Stomach (tissue), 4 donors: ENCODE measurements at regions not wholly inside any gene's neighbourhood (a gene's known extent, or its start where the extent isn't known, plus 50 kb on each side); places are given as distances from the start of the nearest gene placed in this dataset.

Experiments
- EP300 ChIP-seq: sonication (generic); formaldehyde crosslinking; IDR thresholded peaks from one replicate; pipeline ENCODE4 v1.6.1; 2017; ENCODE audit warnings: antibody characterized with exemption
- POLR2A ChIP-seq, 4 donors: fragments of 450-650 bp; IDR thresholded peaks; one replicate each; pipeline ENCODE4 v1.6.1; 2016; ENCODE audit warnings: antibody characterized with exemption in 4 of 4, control low read depth in 2 of 4, mild to moderate bottlenecking in 1 of 4, moderate library complexity in 1 of 4
- POLR2AphosphoS5 ChIP-seq, 3 donors: sonication (generic); formaldehyde crosslinking; IDR thresholded peaks; one replicate each; pipeline ENCODE4 v1.6.1; 2016; ENCODE audit warnings: antibody characterized with exemption in 3 of 3
- TF ChIP-seq, protein P1 (sequence below), 7 experiments: fragments of 450-650 bp in 4 of 7; fragments of 200-600 bp in 3 of 7; sonication (generic) in 3 of 7; IDR thresholded peaks; one replicate each; pipeline ENCODE4 v1.5.1; 2016 to 2019; ENCODE audit warnings: antibody characterized with exemption in 7 of 7, control low read depth in 2 of 7, mild to moderate bottlenecking in 1 of 7

DNA sequence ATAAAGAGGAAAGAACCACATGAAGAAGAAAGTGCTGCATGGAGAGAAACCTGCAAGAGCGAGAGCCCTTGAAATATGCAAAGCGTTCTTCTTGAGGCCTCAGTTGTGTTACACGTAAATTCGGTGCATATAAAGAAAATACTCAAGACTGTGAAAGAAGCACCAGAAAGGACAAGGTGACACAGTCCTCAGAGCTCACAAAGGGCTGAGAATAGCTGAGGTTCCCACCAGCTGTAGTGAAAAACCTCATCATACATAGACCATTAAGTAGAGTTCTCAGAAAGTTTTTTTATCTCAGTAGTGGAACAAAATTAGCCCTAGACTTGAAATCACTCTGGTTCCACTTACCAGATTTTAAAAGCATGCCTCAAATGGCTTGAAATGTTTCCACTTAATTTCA, 980.7 kb upstream of the CRIM1 start:
- TF ChIP-seq, protein P1, sequence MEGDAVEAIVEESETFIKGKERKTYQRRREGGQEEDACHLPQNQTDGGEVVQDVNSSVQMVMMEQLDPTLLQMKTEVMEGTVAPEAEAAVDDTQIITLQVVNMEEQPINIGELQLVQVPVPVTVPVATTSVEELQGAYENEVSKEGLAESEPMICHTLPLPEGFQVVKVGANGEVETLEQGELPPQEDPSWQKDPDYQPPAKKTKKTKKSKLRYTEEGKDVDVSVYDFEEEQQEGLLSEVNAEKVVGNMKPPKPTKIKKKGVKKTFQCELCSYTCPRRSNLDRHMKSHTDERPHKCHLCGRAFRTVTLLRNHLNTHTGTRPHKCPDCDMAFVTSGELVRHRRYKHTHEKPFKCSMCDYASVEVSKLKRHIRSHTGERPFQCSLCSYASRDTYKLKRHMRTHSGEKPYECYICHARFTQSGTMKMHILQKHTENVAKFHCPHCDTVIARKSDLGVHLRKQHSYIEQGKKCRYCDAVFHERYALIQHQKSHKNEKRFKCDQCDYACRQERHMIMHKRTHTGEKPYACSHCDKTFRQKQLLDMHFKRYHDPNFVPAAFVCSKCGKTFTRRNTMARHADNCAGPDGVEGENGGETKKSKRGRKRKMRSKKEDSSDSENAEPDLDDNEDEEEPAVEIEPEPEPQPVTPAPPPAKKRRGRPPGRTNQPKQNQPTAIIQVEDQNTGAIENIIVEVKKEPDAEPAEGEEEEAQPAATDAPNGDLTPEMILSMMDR (IDR thresholded peaks at IDR 0.05) = no peak
- TF ChIP-seq POLR2A (IDR thresholded peaks at IDR 0.05) = no peak
- TF ChIP-seq POLR2AphosphoS5 (IDR thresholded peaks at IDR 0.05) = no peak
- no peak for TF ChIP-seq EP300
